PC-3 (cell line): ENCODE measurements at regions not wholly inside any gene's neighbourhood (a gene's known extent, or its start where the extent isn't known, plus 50 kb on each side); places are given as distances from the start of the nearest gene placed in this dataset.
A peak's percentile ranks its signal among the peaks of the same experiment; 100 is the strongest.

Experiments
- ATAC-seq: fragments of 200-7000 bp; cut with Tn5 transposase; 2 replicates; pipeline ENCODE4 v1.9.1; 2020; ENCODE audit warnings: mild to moderate bottlenecking, moderate library complexity
- BruUV-seq: library from RNA; stranded (reverse); fragments of 400-500 nt; replicated peaks from 2 replicates; lab custom pipeline; 2021; lab: Mats Ljungman, UMichigan
- CTCF ChIA-PET: fragments of 300-600 bp; sonication (Branson Sonifier 250); formaldehyde crosslinking; loops from one replicate; lab custom pipeline; 2022; ENCODE audit warnings: antibody characterized with exemption; lab: Charles Lee
- POLR2A ChIA-PET: fragments of 300-600 bp; sonication (Branson Sonifier 250); formaldehyde crosslinking; loops from one replicate; lab custom pipeline; 2022; ENCODE audit warnings: antibody characterized with exemption; ENCODE audit not compliant: unreplicated experiment; lab: Charles Lee
- DNase-seq: peaks from one replicate; pipeline ENCODE4 v3.0.0-alpha.2; 2015
- H2AFZ ChIP-seq: fragments of 300-600 bp; sonication (generic); 2 replicates; pipeline ENCODE4 v1.6.0; 2016; ENCODE audit warnings: antibody characterized with exemption, low read length
- H3F3A ChIP-seq: fragments of 300-600 bp; sonication (generic); one replicate; pipeline ENCODE4 v1.6.0; 2017; ENCODE audit warnings: antibody characterized with exemption, low read length, control low read depth, mild to moderate bottlenecking; ENCODE audit not compliant: unreplicated experiment
- H3K27ac ChIP-seq: fragments of 300-600 bp; sonication (generic); 2 replicates; pipeline ENCODE4 v1.5.1; 2016; ENCODE audit warnings: mild to moderate bottlenecking, low read length
- H3K27me3 ChIP-seq: fragments of 300-600 bp; sonication (generic); 2 replicates; pipeline ENCODE4 v1.6.1; 2016; ENCODE audit warnings: low read length, mixed read lengths
- H3K36me3 ChIP-seq: fragments of 300-600 bp; sonication (generic); 2 replicates; pipeline ENCODE4 v1.6.1; 2016; ENCODE audit warnings: low read depth, mixed run types, low read length, mixed read lengths
- H3K4me1 ChIP-seq: fragments of 300-600 bp; sonication (generic); 2 replicates; pipeline ENCODE4 v1.5.1; 2016; ENCODE audit warnings: low read length; ENCODE audit not compliant: insufficient read depth
- H3K4me2 ChIP-seq: fragments of 300-600 bp; sonication (generic); 2 replicates; pipeline ENCODE4 v1.6.0; 2016; ENCODE audit warnings: low read length
- H3K4me3 ChIP-seq: fragments of 300-600 bp; sonication (generic); 2 replicates; pipeline ENCODE4 v1.5.1; 2016; ENCODE audit warnings: mild to moderate bottlenecking, low read length, mixed read lengths
- H3K79me2 ChIP-seq: fragments of 300-600 bp; sonication (generic); 2 replicates; pipeline ENCODE4 v1.6.1; 2017; ENCODE audit warnings: low read length, mixed read lengths
- H3K9ac ChIP-seq: fragments of 300-600 bp; sonication (generic); 2 replicates; pipeline ENCODE4 v1.6.0; 2016; ENCODE audit warnings: mild to moderate bottlenecking, low read length
- H3K9me2 ChIP-seq: fragments of 300-600 bp; sonication (generic); replicated peaks from 2 replicates; pipeline ENCODE4 v1.6.1; 2016; ENCODE audit warnings: mixed run types, low read length, mixed read lengths
- H3K9me3 ChIP-seq: fragments of 300-600 bp; sonication (generic); 2 replicates; pipeline ENCODE4 v1.6.1; 2016; ENCODE audit warnings: low read length, mixed read lengths
- H4K20me1 ChIP-seq: fragments of 300-600 bp; sonication (generic); 2 replicates; pipeline ENCODE4 v1.6.1; 2016; ENCODE audit warnings: low read length, mixed read lengths
- CTCF ChIP-seq: fragments of 300-600 bp; sonication (generic); conservative IDR thresholded peaks from 2 replicates; pipeline ENCODE4 v1.5.1; 2017; ENCODE audit warnings: antibody characterized with exemption, low read depth, mild to moderate bottlenecking, low read length
- EZH2 ChIP-seq: fragments of 300-600 bp; sonication (generic); IDR thresholded peaks from one replicate; pipeline ENCODE4 v1.6.1; 2017; ENCODE audit warnings: antibody characterized with exemption, mild to moderate bottlenecking, low read length; ENCODE audit not compliant: unreplicated experiment
- EZH2phosphoT487 ChIP-seq: fragments of 300-600 bp; sonication (generic); IDR thresholded peaks from 2 replicates; pipeline ENCODE4 v1.6.1; 2018; ENCODE audit warnings: mild to moderate bottlenecking, antibody characterized with exemption, low read length, borderline replicate concordance
- intact Hi-C: fragments of 100-400 bp; cut with micrococcal nuclease; formaldehyde crosslinking; loops from 2 replicates; pipeline ENCODE4 v1.9.0; 2023

GRCh38 chr6:170228946-170229310 is 62.0 kb downstream of the DLL1 start:
- Histone ChIP-seq H3K4me1 (peaks cover 27% of the 10 kb centered on the region), H3K36me3 (no peaks in the 10 kb centered on the region), H3F3A (no peaks in the 10 kb centered on the region), H3K79me2 (no peaks in the 10 kb centered on the region), H3K9me2 (no peaks in the 10 kb centered on the region), H3K9ac (no peak overlapping the region), H3K9me3 (no peaks in the 10 kb centered on the region), H3K27me3 (no peaks in the 10 kb centered on the region), H3K27ac (no peak overlapping the region), H3K4me3 (no peak overlapping the region), H2AFZ (no peak overlapping the region), H3K4me2 (no peak overlapping the region), H4K20me1 (no peaks in the 10 kb centered on the region)
- DNase-seq (no peak), ATAC-seq (no peak)
- TF ChIP-seq EZH2 = no peak
- no TSS peak for BruUV-seq
- intact Hi-C loops = no loop called here
- CTCF ChIA-PET = no interaction called here
- POLR2A ChIA-PET = no interaction called here

GRCh38 chr6:170227996-170228945 is 62.6 kb downstream of the DLL1 start:
- no TSS peak for BruUV-seq
- no peak for DNase-seq
- Histone ChIP-seq H3K9me2 (no peaks in the 10 kb centered on the region), H2AFZ (no peak overlapping the region), H3K4me2 (no peak overlapping the region), H3K27ac (no peak overlapping the region), H3K9me3 (no peaks in the 10 kb centered on the region), H3K79me2 (no peaks in the 10 kb centered on the region), H3K27me3 (no peaks in the 10 kb centered on the region), H3K9ac (no peak overlapping the region), H3K4me1 (peaks cover 33% of the 10 kb centered on the region), H3K4me3 (no peak overlapping the region), H3F3A (no peaks in the 10 kb centered on the region), H3K36me3 (no peaks in the 10 kb centered on the region), H4K20me1 (no peaks in the 10 kb centered on the region)
- TF ChIP-seq EZH2phosphoT487 = no peak
- TF ChIP-seq CTCF = no peak
- no peak for TF ChIP-seq EZH2
- POLR2A ChIA-PET = no interaction called here
- ATAC-seq = no peak
- CTCF ChIA-PET = no interaction called here
- intact Hi-C loops = no loop called here

- POLR2A ChIA-PET = interaction anchor here (0.6 kb wide), 1 partner anchor 326 kb away, joined by 3 read pairs; no protein-coding TSS in a partner anchor
- ATAC-seq = no peak
- CTCF ChIA-PET = no interaction called here
Measured at GRCh38 chr6:170227521-170227983, 63.3 kb downstream of the DLL1 start.

More at GRCh38 chr6:170227521-170227983, 63.3 kb downstream of the DLL1 start:
- Histone ChIP-seq H3K4me1 (peaks cover 36% of the 10 kb centered on the region), H3K4me2 (no peak overlapping the region), H3K79me2 (no peaks in the 10 kb centered on the region), H3F3A (no peaks in the 10 kb centered on the region), H4K20me1 (no peaks in the 10 kb centered on the region), H3K27ac (no peak overlapping the region), H3K9me2 (no peaks in the 10 kb centered on the region), H3K9me3 (no peaks in the 10 kb centered on the region), H3K27me3 (no peaks in the 10 kb centered on the region), H3K4me3 (no peak overlapping the region), H3K9ac (no peak overlapping the region), H3K36me3 (no peaks in the 10 kb centered on the region), H2AFZ (no peak overlapping the region)
- no TSS peak for BruUV-seq
- no peak for TF ChIP-seq EZH2phosphoT487
- no peak for TF ChIP-seq CTCF
- TF ChIP-seq EZH2 = no peak
- intact Hi-C loops = no loop called here
- DNase-seq = peak; percentile 8
